Adrenal gland (tissue), 5 donors: ENCODE measurements at regions not wholly inside any gene's neighbourhood (a gene's known extent, or its start where the extent isn't known, plus 50 kb on each side); places are given as distances from the start of the nearest gene placed in this dataset.

Source experiments
- CTCF ChIP-seq, 6 experiments: fragments of 450-650 bp in 4 of 6; fragments of 200-600 bp in 2 of 6; sonication (generic) in 1 of 6; IDR thresholded peaks; 1 replicate in 5 of 6; 2 replicates in 1 of 6; pipeline versions ENCODE4 v1.5.1 to v1.8.0; 2016 to 2021; ENCODE audit warnings: antibody characterized with exemption in 6 of 6, mild to moderate bottlenecking in 2 of 6, moderate library complexity in 1 of 6
- POLR2A ChIP-seq, 2 donors: fragments of 450-650 bp; IDR thresholded peaks; one replicate each; pipeline ENCODE4 v1.6.1; 2017; ENCODE audit warnings: antibody characterized with exemption in 2 of 2, mild to moderate bottlenecking in 2 of 2, moderate library complexity in 1 of 2
- donor health status: DM: no; HTN: no; CAD: no.

- no peak for TF ChIP-seq CTCF (IDR thresholded peaks at IDR 0.05)
- TF ChIP-seq POLR2A (IDR thresholded peaks at IDR 0.05) = no peak
These were observed 453.7 kb upstream of the CELF4 start for GRCh38 chr18:38019292-38019691.
